ENCODE measurements at regions not wholly inside any gene's neighbourhood (a gene's known extent, or its start where the extent isn't known, plus 50 kb on each side); places are given as distances from the start of the nearest gene placed in this dataset.
"Not testable (repeated sequence)": the region's sequence is repeated elsewhere in the genome, so short reads cannot be mapped to it uniquely, and the experiment has no call there.

DNA sequence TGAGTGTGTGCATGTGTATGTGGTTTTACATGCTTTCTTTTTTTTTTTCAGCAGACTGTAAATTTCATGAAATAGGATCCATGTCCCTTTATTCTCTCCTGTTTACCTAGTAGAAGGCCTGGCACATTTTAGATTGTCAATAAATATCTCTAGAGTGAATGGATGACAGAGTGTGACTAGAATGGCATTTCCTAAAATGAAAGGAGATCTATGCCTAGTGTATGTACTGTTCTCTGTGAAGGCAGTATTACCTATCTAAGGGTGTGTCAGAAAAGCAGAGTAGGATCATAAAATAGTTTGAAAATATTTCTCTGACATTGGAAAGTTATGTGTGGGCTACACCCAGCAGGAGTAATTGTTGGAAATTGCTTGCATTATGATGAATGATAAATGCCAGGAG, 1876.0 kb upstream of the C9orf72 start:
- peak; percentile 79 for DNase-seq

DNA sequence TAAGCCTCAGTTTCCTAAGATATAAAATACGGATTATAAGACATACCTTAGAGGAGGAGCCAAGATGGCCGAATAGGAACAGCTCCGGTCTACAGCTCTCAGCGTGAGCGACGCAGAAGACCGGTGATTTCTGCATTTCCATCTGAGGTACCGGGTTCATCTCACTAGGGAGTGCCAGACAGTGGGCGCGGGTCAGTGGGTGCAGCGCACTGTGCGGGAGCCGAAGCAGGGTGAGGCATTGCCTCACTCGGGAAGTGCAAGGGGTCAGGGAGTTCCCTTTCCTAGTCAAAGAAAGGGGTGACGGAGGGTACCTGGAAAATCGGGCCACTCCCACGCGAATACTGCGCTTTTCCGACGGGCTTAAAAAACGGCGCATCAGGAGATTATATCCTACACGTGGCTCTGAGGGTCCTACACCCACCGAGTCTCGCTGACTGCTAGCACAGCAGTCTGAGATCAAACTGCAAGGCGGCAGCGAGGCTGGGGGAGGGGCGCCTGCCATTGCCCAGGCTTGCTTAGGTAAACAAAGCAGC, 1877.1 kb upstream of the C9orf72 start:
- DNase-seq = peak; percentile 46

DNA sequence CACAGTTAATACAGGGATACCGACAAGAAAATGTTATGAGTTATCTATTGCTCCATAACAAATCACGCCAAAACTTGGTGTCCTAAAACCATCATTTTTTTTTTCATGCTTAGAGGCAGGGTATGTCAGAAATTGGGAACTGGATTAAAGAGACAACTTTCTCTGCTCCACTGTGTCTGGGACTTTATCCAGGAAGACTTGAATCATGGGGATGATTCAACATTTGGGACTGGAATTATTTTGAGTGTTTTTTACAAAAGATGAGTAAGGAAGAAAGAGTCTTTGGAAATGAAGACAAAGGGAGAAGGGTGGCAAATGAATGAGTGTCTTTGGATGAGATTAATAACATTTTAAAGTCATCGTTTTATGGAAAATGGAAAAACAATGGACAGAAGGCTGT, 1883.7 kb upstream of the C9orf72 start:
- no peak for DNase-seq

GRCh38 chr9:29475471-29475870, 1902.2 kb upstream of the C9orf72 start:
- no peak for DNase-seq

DNA sequence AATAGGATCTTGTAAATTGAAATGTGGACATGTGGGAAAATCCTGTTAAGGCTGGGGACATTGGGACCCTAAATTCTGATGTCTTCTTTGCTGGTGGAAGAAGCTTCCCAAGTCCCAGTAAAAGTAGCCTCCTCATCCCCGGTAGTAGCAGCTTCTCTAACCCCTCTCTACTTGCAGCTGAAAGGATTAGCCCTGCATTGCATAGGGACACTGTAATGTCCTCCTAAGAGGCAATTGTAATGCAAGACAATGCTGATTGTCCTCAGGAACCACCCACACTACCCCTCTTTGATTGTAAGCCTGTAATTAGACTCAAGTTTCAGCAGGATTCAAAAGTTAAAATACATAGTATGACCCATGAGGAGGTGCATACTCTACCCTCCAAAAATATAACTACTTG, 1938.4 kb upstream of the C9orf72 start:
- no peak for DNase-seq

DNA sequence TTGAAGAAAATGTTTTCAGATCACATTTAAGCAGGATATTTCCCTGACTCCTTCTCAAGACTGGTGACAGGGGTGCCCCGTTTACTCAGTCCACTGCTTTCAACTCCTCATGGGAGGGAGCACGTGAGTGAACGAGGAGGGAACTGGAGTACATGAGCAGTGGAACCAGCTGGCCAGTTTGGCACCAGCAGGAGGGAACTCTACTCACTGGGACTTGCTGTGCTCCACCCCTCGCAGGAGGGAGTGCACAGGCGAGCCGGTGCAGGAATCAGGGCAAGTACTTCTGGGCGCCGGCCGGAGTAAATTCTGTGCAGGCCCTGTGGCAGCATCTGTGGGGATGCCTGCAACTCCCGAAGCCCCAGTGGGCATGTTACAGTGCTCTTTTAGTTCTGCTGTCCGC, 1941.1 kb upstream of the C9orf72 start:
- DNase-seq = peak; percentile 95

- peak; percentile 85 for DNase-seq
Observed at GRCh38 chr9:29514862-29515261, 1941.6 kb upstream of the C9orf72 start.

GRCh38 chr9:29548436-29548835, 1975.2 kb upstream of the C9orf72 start:
- no peak for DNase-seq

GRCh38 chr9:29555502-29555901, 1982.2 kb upstream of the C9orf72 start:
- DNase-seq = peak; percentile 46

DNA sequence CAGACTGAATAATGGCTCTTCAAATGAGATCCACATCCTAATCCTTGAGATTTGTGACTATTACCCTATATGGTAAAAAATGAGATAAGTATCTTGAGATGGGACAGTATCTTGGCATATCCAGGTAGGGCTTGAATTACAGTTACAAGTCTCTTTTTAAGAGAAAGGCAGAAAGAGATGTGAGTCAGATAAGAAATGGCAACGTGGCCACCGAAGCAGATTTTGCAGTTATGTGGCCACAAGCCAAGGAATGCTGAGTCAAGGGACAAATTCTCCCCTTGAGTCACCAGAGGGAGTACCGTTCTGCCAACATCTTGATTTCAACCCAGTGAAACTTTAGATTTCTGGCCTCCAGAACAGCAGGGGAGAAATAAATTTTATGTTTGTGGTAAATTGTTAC, 1983.0 kb upstream of the C9orf72 start:
- no peak for DNase-seq

DNA sequence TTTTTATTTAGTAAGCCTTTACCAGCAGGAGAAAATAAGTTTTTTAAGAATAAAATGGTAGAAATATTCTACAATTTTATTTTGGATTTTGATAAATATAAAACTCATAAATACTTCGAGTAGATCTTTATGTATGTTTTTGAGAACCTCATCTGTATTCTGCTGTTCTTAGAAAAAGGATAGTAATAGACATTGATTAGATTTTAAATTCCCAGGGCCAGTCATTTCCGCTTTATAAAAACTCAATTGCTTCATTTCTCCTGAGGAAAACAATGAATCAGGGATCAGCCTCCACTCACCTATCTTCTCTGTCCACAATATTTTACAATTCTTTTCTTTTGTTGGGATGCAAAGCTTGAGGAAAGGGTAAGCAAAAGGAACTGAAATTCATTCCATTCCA, 1983.5 kb upstream of the C9orf72 start:
- DNase-seq = no peak

DNA sequence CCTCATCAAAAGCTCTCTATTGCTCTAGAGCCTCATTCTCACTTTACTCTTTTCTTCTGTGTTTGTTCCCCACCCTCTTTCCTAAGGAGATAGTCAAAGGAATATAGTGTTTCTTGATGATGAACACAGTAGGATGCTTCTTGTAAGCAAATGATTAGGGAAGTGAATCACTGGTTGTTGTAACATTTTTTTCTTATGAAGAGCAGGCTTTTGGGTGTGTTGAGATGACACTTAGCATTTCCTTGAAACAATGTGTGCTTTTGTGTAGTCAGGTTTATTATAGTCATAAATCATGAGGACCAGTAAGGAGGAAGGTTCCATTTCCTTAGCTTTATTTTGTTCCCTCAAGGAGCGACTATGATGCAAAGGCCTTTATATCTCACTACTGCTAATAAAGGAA, 1991.3 kb upstream of the C9orf72 start:
- peak; percentile 68 for DNase-seq

DNA sequence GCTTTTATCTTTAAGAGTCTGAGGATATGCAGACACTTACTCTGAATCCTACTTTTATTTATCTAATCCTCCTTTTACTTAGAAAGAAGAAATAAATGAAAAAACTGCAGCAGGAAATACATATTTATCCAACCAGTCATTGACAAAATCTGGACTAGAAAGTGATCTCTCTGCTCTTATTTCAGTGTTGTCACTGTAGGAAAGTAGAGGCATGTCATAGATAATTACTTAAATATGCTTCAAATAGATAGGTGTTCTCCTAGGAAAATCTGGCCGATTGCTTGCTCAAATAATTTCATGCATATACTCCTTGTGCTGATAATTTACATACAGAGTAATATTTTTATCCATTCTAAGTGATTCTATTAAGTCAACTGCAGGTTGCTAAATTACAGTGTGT, 2001.9 kb upstream of the C9orf72 start:
- DNase-seq = peak; percentile 40

DNA sequence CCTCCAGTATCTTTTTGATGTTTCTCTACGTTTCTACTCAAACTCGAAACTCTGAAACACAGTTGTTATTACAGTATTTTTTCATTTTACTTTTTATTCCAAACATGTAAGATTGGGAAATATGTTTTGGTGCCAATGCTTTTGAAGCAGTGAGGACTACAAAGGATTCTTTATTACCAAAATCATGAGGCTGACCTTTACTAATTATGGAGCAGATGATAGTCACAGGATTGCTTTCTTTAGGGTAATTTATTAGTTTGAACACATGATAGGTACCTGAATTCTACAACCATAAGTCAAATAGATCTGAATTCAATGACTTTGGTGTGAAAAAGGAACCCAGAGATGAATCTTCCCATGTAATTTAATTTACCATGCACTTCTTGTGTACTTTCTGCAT, 2015.1 kb upstream of the C9orf72 start:
- DNase-seq = no peak

DNA sequence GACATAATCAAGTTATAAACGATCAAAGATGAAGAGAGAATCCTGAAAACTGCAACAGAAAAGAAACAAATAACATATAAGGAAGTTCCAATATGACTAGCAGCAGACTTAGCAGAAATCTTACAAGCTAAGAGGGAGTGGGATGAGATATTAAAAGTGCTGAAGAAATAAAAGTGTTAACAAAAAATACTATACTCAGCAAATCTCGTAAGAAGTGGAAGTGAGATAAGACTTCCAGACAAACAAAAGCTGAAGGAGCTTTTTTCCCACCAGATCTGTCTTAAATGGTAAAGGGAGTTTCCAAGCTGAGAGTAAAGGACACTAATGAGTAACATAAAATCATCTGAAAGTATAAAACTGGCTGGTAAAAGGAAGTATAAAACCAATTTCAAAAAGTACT, 2036.0 kb upstream of the C9orf72 start:
- DNase-seq = no peak

GRCh38 chr9:29613773-29614172, 2040.5 kb upstream of the C9orf72 start:
- no peak for DNase-seq

GRCh38 chr9:29616844-29617243, 2043.6 kb upstream of the C9orf72 start:
- no peak for DNase-seq

- peak; percentile 86 for DNase-seq
Observed at GRCh38 chr9:29625292-29625731, 2052.0 kb upstream of the C9orf72 start.

GRCh38 chr9:29625931-29626330, 2052.7 kb upstream of the C9orf72 start:
- DNase-seq = peak; percentile 14

- DNase-seq = not testable (repeated sequence)
Observed at GRCh38 chr9:29628856-29629255, 2055.6 kb upstream of the C9orf72 start.

DNA sequence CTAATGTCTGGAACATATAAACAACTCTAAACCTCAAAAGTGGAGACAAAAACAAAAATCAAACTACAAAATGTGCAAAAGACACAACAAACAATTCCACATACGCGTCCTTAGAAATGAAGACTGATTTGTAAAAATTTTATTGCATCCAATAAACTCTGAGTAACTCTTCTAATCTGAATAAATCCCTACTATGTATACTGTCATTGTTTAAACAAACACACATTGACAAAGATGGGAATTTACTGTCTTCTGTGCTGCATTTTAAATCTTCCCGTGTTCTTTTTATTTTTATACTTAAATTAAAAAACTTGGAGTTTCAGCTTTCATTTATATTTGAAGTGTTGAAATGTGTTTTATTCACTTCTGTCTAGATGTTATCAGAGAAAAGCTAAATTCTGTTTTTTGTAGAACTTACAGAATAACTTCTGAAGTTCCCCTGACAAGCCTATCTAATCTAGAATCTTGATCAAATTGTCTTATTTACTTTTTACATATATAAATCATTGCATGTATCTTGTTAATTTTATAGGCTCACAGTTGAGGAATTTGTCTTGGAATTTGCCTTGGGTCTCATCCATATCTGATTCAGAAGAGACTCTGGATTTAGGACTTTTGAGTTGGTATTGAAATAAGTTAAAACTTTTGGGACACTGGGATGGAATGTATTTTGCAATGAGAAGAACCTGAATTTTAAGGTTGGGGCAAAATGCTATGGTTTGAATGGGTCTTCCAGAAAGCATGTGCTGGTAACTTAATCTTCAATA, 2064.4 kb upstream of the C9orf72 start:
- no peak for DNase-seq

- DNase-seq = no peak
Observed at GRCh38 chr9:29640507-29640906, 2067.2 kb upstream of the C9orf72 start.

GRCh38 chr9:29644514-29644913, 2071.2 kb upstream of the C9orf72 start:
- no peak for DNase-seq

DNA sequence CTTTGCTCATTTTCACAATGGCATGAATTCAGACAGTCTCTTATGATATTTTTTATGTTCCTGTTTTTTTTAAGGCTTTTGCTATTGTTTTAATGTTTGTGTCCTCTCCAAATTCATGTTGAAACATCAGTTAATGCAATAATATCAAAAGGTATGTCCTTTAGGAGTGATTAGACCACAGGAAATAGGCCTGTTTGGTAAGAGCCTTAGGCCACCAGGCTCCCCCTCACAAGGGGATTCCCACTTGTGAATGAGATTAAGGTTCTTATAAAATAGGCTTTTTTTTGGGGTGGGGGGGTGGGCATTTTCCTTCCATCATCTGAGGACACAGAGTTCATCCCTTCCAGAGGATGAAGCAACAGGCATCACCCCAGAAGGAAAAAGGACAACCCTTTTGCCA, 2074.2 kb upstream of the C9orf72 start:
- DNase-seq = no peak

GRCh38 chr9:29648132-29648531, 2074.9 kb upstream of the C9orf72 start:
- DNase-seq = no peak

Data from NCI-H69 (cell line).